H1 (cell line): ENCODE measurements at regions not wholly inside any gene's neighbourhood (a gene's known extent, or its start where the extent isn't known, plus 50 kb on each side); places are given as distances from the start of the nearest gene placed in this dataset.

Experiments
- CTCF ChIA-PET: fragments of 300-600 bp; sonication (Branson Sonifier 250); formaldehyde crosslinking; loops from one replicate; lab custom pipeline; 2021; ENCODE audit not compliant: partially characterized antibody; lab: Charles Lee
- POLR2A ChIA-PET: fragments of 300-600 bp; sonication (Branson Sonifier 250); formaldehyde crosslinking; loops from one replicate; lab custom pipeline; 2021; ENCODE audit warnings: inconsistent platforms; ENCODE audit not compliant: partially characterized antibody; lab: Charles Lee
- DNase-seq, 2 experiments: peaks; one replicate each; pipeline versions ENCODE4 v3.0.0 to v3.0.0-alpha.2; 2010 to 2022; ENCODE audit warnings: low spot score in 2 of 2, low read depth in 1 of 2, mixed read lengths in 1 of 2
- FAIRE-seq: peaks from 2 replicates; lab custom pipeline; 2011; peaks lifted over from hg19 to GRCh38; lab: Jason Lieb, UNC
- H2AFZ ChIP-seq: 2 replicates; pipeline ENCODE4 v1.8.1; 2012; ENCODE audit warnings: low read length, inconsistent platforms
- H2AK5ac ChIP-seq: 2 replicates; pipeline ENCODE4 v1.6.1; 2013; ENCODE audit warnings: low read depth, low read length
- H2BK120ac ChIP-seq: replicated peaks from 2 replicates; pipeline ENCODE3; 2013; ENCODE audit warnings: low read depth, low read length, inconsistent platforms
- H2BK12ac ChIP-seq: 2 replicates; pipeline ENCODE4 v1.6.1; 2013; ENCODE audit warnings: low read depth, low read length
- H2BK15ac ChIP-seq: 2 replicates; pipeline ENCODE4 v1.6.1; 2013; ENCODE audit warnings: low read length
- H2BK20ac ChIP-seq: 2 replicates; pipeline ENCODE4 v1.6.1; 2013; ENCODE audit warnings: low read length
- H2BK5ac ChIP-seq: 2 replicates; pipeline ENCODE4 v1.6.1; 2013; ENCODE audit warnings: low read depth, low read length
- H3K14ac ChIP-seq: 2 replicates; pipeline ENCODE4 v1.6.1; 2013; ENCODE audit warnings: inconsistent platforms; ENCODE audit not compliant: insufficient read length
- H3K18ac ChIP-seq: 2 replicates; pipeline ENCODE4 v1.6.1; 2013; ENCODE audit warnings: low read length; ENCODE audit errors: extremely low read depth
- H3K23ac ChIP-seq: 2 replicates; pipeline ENCODE4 v1.6.1; 2013; ENCODE audit warnings: inconsistent platforms; ENCODE audit not compliant: insufficient read length
- H3K23me2 ChIP-seq: 2 replicates; pipeline ENCODE4 v1.6.1; 2013; ENCODE audit warnings: low read depth, low read length
- H3K27ac ChIP-seq: 2 replicates; pipeline ENCODE4 v1.6.1; 2011; ENCODE audit warnings: low read depth, low read length, inconsistent platforms
- H3K27me3 ChIP-seq, 4 experiments: replicated peaks in 1 of 4; 1 replicate in 1 of 4; 2 replicates in 3 of 4; pipeline versions ENCODE4 v1.6.1 to v1.8.1; 2011 to 2013; ENCODE audit warnings: low read length in 3 of 4, mild to moderate bottlenecking in 3 of 4, inconsistent platforms in 2 of 4, mixed read lengths in 2 of 4, moderate library complexity in 1 of 4; ENCODE audit not compliant: control insufficient read depth in 3 of 4, insufficient read depth in 3 of 4; ENCODE audit errors: extremely low read depth in 1 of 4
- H3K36me3 ChIP-seq, 4 experiments: 2 replicates each; pipeline versions ENCODE4 v1.6.1 to v1.8.1; 2011 to 2013; ENCODE audit warnings: mild to moderate bottlenecking in 4 of 4, low read length in 3 of 4, moderate library complexity in 2 of 4, control low read depth in 1 of 4, inconsistent platforms in 1 of 4; ENCODE audit not compliant: insufficient read depth in 4 of 4, control insufficient read depth in 2 of 4
- H3K4ac ChIP-seq: replicated peaks from 2 replicates; pipeline ENCODE3; 2013; ENCODE audit warnings: low read length, low read depth, mixed read lengths, inconsistent platforms; ENCODE audit not compliant: insufficient read length
- H3K4me1 ChIP-seq, 4 experiments: replicated peaks in 1 of 4; 1 replicate in 1 of 4; 2 replicates in 3 of 4; pipeline versions ENCODE4 v1.6.1 to v1.8.1; 2011 to 2013; ENCODE audit warnings: low read length in 3 of 4, inconsistent platforms in 2 of 4, mixed read lengths in 1 of 4; ENCODE audit not compliant: insufficient read depth in 4 of 4, control insufficient read depth in 3 of 4
- H3K4me2 ChIP-seq, 2 experiments: 2 replicates each; pipeline versions ENCODE4 v1.6.1 to v1.8.1; 2011 to 2013; ENCODE audit warnings: low read depth in 2 of 2, low read length in 2 of 2, control low read depth in 1 of 2, inconsistent platforms in 1 of 2, mild to moderate bottlenecking in 1 of 2; ENCODE audit not compliant: insufficient read depth in 1 of 2
- H3K4me3 ChIP-seq, 4 experiments: fragments of 200-600, 300-600 bp in 1 of 4; sonication (generic), shearing (Covaris generic), sonication (Bioruptor Twin) in 1 of 4; 2 replicates each; pipeline versions ENCODE4 v1.5.1 to v1.8.1; 2011 to 2016; ENCODE audit warnings: low read length in 4 of 4, low read depth in 3 of 4, control low read depth in 2 of 4, inconsistent platforms in 2 of 4, mild to moderate bottlenecking in 2 of 4, mixed read lengths in 1 of 4, moderate library complexity in 1 of 4; ENCODE audit not compliant: insufficient read depth in 2 of 4; ENCODE audit errors: extremely low read depth in 1 of 4
- H3K56ac ChIP-seq: replicated peaks from 2 replicates; pipeline ENCODE3; 2013; ENCODE audit warnings: low read depth, mild to moderate bottlenecking, mixed read lengths, low read length, inconsistent platforms; ENCODE audit not compliant: insufficient read length
- H3K79me1 ChIP-seq: 2 replicates; pipeline ENCODE4 v1.6.1; 2013; ENCODE audit warnings: low read depth, low read length, control low read depth
- H3K79me2 ChIP-seq, 2 experiments: 2 replicates each; pipeline versions ENCODE4 v1.6.1 to v1.8.1; 2012 to 2013; ENCODE audit warnings: low read length in 2 of 2, mild to moderate bottlenecking in 2 of 2, inconsistent platforms in 1 of 2; ENCODE audit not compliant: insufficient read depth in 2 of 2, control insufficient read depth in 1 of 2
- H3K9ac ChIP-seq, 4 experiments: replicated peaks in 1 of 4; 1 replicate in 1 of 4; 2 replicates in 3 of 4; pipeline versions ENCODE4 v1.6.1 to v1.8.1; 2011 to 2013; ENCODE audit warnings: low read depth in 3 of 4, low read length in 3 of 4, control low read depth in 2 of 4, mild to moderate bottlenecking in 2 of 4, moderate library complexity in 2 of 4, inconsistent platforms in 1 of 4; ENCODE audit errors: extremely low read depth in 1 of 4
- H3K9me3 ChIP-seq, 2 experiments: 2 replicates each; pipeline versions ENCODE4 v1.6.1 to v1.8.1; 2012 to 2013; ENCODE audit warnings: mild to moderate bottlenecking in 2 of 2, moderate library complexity in 2 of 2, control low read depth in 1 of 2, inconsistent platforms in 1 of 2, low read depth in 1 of 2, low read length in 1 of 2, mixed read lengths in 1 of 2; ENCODE audit not compliant: insufficient read depth in 2 of 2
- H4K20me1 ChIP-seq, 2 experiments: replicated peaks in 1 of 2; 2 replicates each; pipeline versions ENCODE3 to v1.8.1; 2011 to 2013; ENCODE audit warnings: inconsistent platforms in 2 of 2, low read length in 2 of 2, mild to moderate bottlenecking in 1 of 2; ENCODE audit not compliant: insufficient read depth in 2 of 2, control insufficient read depth in 1 of 2
- H4K5ac ChIP-seq: 2 replicates; pipeline ENCODE4 v1.6.1; 2013; ENCODE audit warnings: low read length, low read depth, mixed read lengths, inconsistent platforms; ENCODE audit not compliant: insufficient read length
- H4K8ac ChIP-seq: 2 replicates; pipeline ENCODE4 v1.8.0; 2013; ENCODE audit warnings: mild to moderate bottlenecking, moderate library complexity, low read length, inconsistent platforms; ENCODE audit not compliant: insufficient read depth; ENCODE audit errors: extremely low read depth
- H4K91ac ChIP-seq: replicated peaks from 2 replicates; pipeline ENCODE3; 2013; ENCODE audit warnings: low read length, mixed read lengths, inconsistent platforms; ENCODE audit not compliant: insufficient read length
- EGR1 ChIP-seq: IDR thresholded peaks from 2 replicates; pipeline ENCODE4 v1.6.1; 2011; ENCODE audit warnings: low read depth, low read length, borderline replicate concordance
- EP300 ChIP-seq, 2 experiments: IDR thresholded peaks; 1 replicate in 1 of 2; 2 replicates in 1 of 2; pipeline ENCODE4 v1.6.1; 2011 to 2012; ENCODE audit warnings: low read depth in 2 of 2, low read length in 2 of 2, mild to moderate bottlenecking in 2 of 2, borderline replicate concordance in 1 of 2, inconsistent platforms in 1 of 2, moderate library complexity in 1 of 2
- KDM5A ChIP-seq: fragments of 200-600 bp; IDR thresholded peaks from 2 replicates; pipeline ENCODE4 v1.7.1; 2012; ENCODE audit warnings: mild to moderate bottlenecking, low read length, inconsistent platforms, mixed read lengths
- MAX ChIP-seq: IDR thresholded peaks from 2 replicates; pipeline ENCODE4 v1.6.1; 2012; ENCODE audit warnings: inconsistent platforms
- SP1 ChIP-seq: IDR thresholded peaks from 2 replicates; pipeline ENCODE4 v1.6.1; 2011; ENCODE audit warnings: low read depth, low read length
- TAF1 ChIP-seq: IDR thresholded peaks from 2 replicates; pipeline ENCODE4 v1.6.1; 2011; ENCODE audit warnings: mild to moderate bottlenecking, low read depth, low read length
- WGBS, 2 experiments: shearing (Covaris generic) in 1 of 2; methylation state at CpG; one replicate each; pipeline versions ENCODE4 v1.1.6 to v1.1.7; 2013 to 2015; ENCODE audit warnings: low lambda C conversion rate in 2 of 2, mixed read lengths in 2 of 2, inconsistent platforms in 1 of 2, low coverage in 1 of 2, missing lambda C conversion rate in 1 of 2; ENCODE audit not compliant: insufficient replicate concordance in 2 of 2, insufficient coverage in 1 of 2, insufficient read length in 1 of 2; ENCODE audit errors: extremely low coverage in 1 of 2, missing lambda C conversion rate in 1 of 2; 5-methylcytosine and 5-hydroxymethylcytosine counted together

- H3K23ac ChIP-seq = no peak overlapping the region
- no peak overlapping the region for H2AK5ac ChIP-seq
- H3K9ac ChIP-seq = no peak overlapping the region
- no peaks in the 10 kb centered on the region for H3K79me1 ChIP-seq
- H3K27me3 ChIP-seq = no peaks in the 10 kb centered on the region
- H2AFZ ChIP-seq = peak overlapping the region; percentile 51; the same call in 1 of the 2 replicates
- FAIRE-seq (no peak), DNase-seq (no peak)
- no peak overlapping the region for H4K5ac ChIP-seq
- no peak overlapping the region for H4K8ac ChIP-seq
- CTCF ChIA-PET = interaction anchor here (0.7 kb wide), 1 partner anchor 20 kb away, joined by 4 read pairs; no protein-coding TSS in a partner anchor
- no peak overlapping the region for H3K4me3 ChIP-seq
- no peaks in the 10 kb centered on the region for H3K9me3 ChIP-seq
- no peak overlapping the region for H3K4me2 ChIP-seq
- no peak overlapping the region for H2BK120ac ChIP-seq
- no peaks in the 10 kb centered on the region for H3K36me3 ChIP-seq
- 0 out of 2 replicates have a peak, but pooled peaks cover 1% of the 10 kb centered on the region for H3K23me2 ChIP-seq
- H3K4ac ChIP-seq = no peak overlapping the region
- no peaks in the 10 kb centered on the region for H3K79me2 ChIP-seq
- H3K4me1 ChIP-seq = no peaks in the 10 kb centered on the region
- WGBS, 2 experiments = 92% methylated on average over 6 of the region's 6 CpGs; no CpG with 5 or more reads in 1 of the 2 experiments
- no peak overlapping the region for H4K91ac ChIP-seq
- H4K20me1 ChIP-seq = no peaks in the 10 kb centered on the region
- H2BK5ac ChIP-seq = no peak overlapping the region
- no peak overlapping the region for H3K56ac ChIP-seq
- H3K14ac ChIP-seq = no peak overlapping the region
- no peak overlapping the region for H3K27ac ChIP-seq
- H2BK15ac ChIP-seq = no peak overlapping the region
- no peak overlapping the region for H2BK12ac ChIP-seq
- H2BK20ac ChIP-seq = no peak overlapping the region
- no peak overlapping the region for H3K18ac ChIP-seq
- POLR2A ChIA-PET = no interaction called here
- no peak for TF ChIP-seq EP300 (IDR thresholded peaks at IDR 0.05; ENCODE audit: borderline replicate concordance in 1 of 2, low read depth in 2 of 2, low read length in 2 of 2)
- no peak for TF ChIP-seq SP1
- no peak for TF ChIP-seq TAF1
- no peak for TF ChIP-seq EGR1
- no peak for TF ChIP-seq MAX
- TF ChIP-seq KDM5A = no peak
Observed at GRCh38 chr2:21774691-21775368, 651.1 kb downstream of the TDRD15 start.
